HL-60/S4 treated with phorbol 12-myristate 13-acetate at 8.2 ng/mL for 4 days and 3 days (cell line): ENCODE measurements at regions not wholly inside any gene's neighbourhood (a gene's known extent, or its start where the extent isn't known, plus 50 kb on each side); places are given as distances from the start of the nearest gene placed in this dataset.
"Not testable (repeated sequence)": the region's sequence is repeated elsewhere in the genome, so short reads cannot be mapped to it uniquely, and the experiment has no call there.

Experiments used
- in situ Hi-C: fragments of 300-500 bp; cut with MboI; formaldehyde crosslinking; loops from 2 replicates; pipeline ENCODE4 v1.15.0; 2022; ENCODE audit warnings: low sequenced_read_pairs

DNA sequence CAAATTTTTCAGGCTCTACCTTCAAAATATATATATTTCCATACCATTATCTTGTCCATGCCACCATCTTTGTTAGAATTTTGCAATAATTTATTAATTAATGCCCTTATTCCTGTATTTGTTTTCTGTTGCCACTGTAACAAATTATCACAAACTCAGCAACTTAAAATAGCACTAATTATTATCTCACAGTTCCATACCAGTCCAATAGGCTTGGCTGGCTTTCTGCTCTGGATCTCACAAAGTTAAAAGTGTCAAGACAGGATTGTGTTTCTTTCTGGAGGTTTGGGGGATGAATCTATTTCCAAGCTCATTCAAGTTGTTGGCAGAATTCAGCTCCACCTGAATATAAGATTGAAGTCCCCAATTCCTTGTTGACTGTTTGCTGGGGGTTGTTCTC lies 58.6 kb upstream of the SLC38A4 start:
- in situ Hi-C loops, result no loop called here

- in situ Hi-C loops, result no loop called here
Observed at GRCh38 chr12:46886541-46887041, 60.8 kb upstream of the SLC38A4 start.

- in situ Hi-C loops, result no loop called here
Observed at GRCh38 chr12:46887870-46888269, 62.1 kb upstream of the SLC38A4 start.

GRCh38 chr12:46888568-46888967 lies 62.8 kb upstream of the SLC38A4 start:
- in situ Hi-C loops, result no loop called here

DNA sequence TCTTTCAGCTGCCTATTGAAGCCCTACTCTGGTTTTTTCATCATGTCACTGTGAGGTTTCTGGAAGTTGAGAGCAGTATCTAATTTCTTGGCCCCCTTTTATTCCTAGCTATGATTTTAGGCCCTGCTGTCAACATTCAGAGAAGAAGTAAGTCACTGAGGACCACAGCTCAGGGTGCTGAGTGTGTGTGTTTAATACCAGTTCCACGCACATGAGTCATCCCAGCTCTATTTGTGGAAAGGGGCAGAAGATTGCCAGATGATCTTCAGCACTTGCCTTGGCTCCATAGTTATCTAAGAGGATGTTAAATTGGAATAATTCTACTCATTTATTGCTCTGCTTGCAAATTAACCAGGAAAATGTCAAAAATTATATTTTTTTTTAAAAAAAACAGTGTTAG lies 65.5 kb upstream of the SLC38A4 start:
- in situ Hi-C loops, result no loop called here

DNA sequence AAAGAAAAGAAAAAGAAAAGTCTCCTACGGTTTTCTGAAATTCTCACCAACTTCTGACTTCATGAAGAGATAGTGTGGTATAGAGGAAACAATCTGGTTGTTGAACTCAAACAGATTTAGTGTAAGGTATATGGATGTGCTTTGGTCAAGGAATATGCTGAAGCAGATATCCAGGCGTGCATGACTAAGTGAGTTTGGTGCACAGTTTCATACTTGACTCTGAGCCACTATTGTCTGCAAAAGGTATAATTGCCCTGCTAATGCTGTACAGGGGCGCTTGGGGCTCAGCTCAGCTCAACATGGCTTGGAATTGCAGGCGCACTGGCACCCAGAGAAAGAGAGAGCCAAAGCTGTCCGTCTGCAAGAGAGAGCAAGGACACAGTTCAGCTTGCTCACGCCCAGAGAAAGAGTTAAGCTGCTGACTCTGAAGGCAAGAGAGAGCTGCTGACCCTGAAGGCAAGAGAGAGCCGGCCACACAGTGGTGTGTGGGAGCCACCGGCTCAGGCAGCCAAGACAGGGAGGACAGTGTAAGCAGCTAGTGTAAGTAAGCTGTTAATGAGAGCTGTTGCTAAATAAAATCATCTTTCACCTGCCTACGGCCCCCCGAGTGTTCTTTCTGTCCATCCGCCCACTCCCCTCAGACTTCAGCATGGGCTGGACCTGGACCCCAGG lies 66.4 kb upstream of the SLC38A4 start:
- in situ Hi-C loops, result no loop called here

- in situ Hi-C loops, result no loop called here
Observed at GRCh38 chr12:46892887-46893286, 67.1 kb upstream of the SLC38A4 start.

GRCh38 chr12:46893434-46893833 lies 67.6 kb upstream of the SLC38A4 start:
- in situ Hi-C loops, result no loop called here

DNA sequence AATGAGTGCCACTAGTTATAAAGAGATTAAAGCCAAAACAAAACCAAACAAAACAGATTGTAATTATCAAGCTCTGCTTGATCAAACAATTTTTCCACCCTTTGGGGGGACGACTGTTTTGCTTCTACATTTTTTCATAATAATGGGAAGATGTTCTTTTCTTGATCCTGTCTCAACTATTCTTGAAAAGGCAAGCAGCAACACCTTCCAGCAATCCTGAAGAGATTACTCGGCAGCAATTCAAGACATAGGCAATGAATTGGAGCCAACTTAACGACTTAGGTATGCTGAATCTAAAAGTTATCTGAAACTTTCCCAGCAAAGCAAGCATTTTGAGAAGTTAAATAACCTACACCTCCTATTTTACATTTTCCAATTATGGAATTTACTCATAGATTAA lies 69.9 kb upstream of the SLC38A4 start:
- in situ Hi-C loops, result no loop called here

GRCh38 chr12:46896680-46897079 lies 70.9 kb upstream of the SLC38A4 start:
- in situ Hi-C loops, result no loop called here

DNA sequence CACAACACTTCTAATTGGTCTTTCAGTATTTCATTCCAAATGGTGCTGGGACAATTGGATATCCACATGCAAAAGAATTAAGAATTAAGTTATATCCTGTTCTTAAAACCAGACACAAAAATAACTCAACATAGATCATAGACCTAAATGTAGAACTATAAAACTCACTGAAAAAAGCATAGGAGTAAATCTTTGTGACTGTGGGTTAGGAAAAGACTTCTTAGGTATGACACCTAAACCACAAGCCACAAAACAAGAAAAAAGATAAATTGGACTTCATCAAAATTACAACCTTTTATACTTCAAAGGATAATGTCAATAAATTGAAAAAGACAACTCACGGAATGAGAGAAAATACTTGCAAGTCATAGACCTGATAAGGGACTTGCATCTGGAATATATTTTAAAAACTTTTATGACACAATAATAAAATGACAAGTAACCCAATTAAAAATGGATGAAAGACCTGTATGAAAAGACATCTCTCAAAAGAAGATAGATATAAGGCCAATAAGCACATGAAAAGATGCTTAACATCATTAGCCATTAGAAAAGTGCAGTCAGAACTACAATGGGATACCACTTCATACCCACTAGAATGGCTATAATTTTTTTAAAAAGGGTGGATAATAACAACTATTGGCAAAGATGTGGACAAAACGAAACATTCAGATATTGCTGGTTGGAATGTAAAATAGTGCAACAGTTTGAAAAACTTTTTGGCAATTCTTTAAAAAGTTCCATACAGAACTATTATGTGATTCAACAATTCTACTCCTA lies 72.5 kb upstream of the SLC38A4 start:
- in situ Hi-C loops, result no loop called here

DNA sequence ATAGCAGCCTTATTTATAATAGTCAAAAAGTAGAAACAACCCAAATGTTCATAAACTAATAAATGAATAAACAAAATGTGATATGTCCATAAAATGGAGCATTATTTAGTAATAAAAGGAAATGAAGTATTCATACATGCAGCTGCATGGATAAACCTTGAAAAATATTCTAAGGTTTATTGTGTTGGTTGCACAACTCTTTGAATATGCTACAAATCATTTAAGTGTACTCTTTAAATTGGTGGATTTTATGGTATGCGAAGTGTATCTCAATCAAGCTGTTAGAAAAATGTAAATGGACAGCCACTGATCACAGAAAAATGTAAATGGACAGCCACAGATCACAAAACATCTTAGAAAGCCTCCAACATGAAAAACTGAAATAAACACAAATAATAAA lies 73.2 kb upstream of the SLC38A4 start:
- in situ Hi-C loops, result no loop called here

DNA sequence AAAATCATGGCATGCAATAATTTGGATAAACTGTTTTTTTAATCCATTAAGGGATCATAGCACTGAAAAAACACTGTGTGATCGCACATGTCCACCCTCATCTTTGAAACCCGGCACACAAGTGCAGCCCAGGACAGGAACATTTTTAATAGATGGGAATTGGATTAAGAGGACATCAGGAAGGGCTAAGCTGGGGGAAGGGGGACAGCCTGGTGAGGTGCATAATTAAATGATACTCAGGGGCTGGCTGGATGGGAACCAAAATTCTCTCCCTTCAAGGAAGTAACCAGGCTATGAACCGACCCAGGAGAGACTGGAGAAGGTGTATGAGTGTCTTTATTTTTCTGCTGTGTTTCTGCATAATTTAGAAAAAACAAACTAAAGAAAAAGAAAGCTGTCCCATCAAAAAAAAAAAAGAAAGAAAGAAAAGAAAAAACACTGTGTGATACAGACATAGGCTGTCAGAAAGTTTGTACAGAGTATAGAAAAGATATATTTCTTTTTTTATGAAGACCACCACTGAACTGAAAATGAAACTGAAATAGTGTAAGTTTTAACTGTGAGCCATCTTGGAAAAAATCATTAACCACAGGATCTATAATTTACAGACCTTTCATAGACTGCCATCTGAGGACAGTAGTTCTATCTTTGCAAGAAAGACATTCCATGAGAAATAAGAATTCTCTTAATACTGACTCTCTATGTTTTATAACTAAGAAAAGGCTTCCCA lies 75.1 kb upstream of the SLC38A4 start:
- in situ Hi-C loops, result no loop called here

- in situ Hi-C loops, result no loop called here
Observed at GRCh38 chr12:46901464-46902205, 75.8 kb upstream of the SLC38A4 start.

DNA sequence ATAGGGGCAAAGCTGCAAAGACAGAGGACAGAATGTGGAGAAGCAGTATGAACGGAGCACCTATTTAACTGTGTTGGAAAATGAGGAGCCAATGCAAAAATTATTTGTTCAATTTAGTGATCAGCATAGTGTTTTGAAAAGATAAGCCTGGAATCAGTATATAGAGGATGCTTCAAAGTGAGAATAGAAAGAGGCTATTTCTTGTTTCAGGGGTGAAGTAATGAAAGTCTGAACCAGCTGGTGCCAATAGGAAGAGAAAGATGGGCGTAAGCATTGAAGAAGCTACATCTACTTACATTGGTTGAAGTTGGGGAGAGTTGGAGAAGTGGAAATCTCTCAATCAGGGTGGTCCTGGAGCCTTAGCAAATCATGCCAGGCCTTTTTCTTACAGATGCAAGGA lies 77.3 kb upstream of the SLC38A4 start:
- in situ Hi-C loops, result no loop called here

GRCh38 chr12:46904406-46905238 lies 78.8 kb upstream of the SLC38A4 start:
- in situ Hi-C loops, result no loop called here

- in situ Hi-C loops, result not testable (repeated sequence)
Observed at GRCh38 chr12:46905239-46905627, 79.4 kb upstream of the SLC38A4 start.

DNA sequence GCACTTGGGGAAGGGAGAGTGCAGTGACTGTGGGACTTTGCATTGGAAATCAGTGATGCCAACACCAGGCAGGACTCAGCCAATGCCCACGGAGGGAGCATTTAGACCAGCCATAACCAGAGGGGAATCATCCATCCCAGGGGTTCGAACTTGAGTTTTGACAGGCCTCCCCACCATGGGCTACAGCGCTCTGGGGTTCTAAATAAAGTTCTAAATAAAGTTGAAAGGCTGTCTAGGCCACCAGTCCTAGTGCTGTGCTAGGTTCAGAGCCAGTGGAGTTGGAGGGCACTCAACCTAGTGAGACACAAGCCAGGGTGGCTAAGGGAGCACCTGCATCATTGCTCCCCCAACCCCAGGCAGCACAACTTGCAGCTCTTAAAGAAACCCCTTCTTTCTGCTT lies 82.0 kb upstream of the SLC38A4 start:
- in situ Hi-C loops, result no loop called here

DNA sequence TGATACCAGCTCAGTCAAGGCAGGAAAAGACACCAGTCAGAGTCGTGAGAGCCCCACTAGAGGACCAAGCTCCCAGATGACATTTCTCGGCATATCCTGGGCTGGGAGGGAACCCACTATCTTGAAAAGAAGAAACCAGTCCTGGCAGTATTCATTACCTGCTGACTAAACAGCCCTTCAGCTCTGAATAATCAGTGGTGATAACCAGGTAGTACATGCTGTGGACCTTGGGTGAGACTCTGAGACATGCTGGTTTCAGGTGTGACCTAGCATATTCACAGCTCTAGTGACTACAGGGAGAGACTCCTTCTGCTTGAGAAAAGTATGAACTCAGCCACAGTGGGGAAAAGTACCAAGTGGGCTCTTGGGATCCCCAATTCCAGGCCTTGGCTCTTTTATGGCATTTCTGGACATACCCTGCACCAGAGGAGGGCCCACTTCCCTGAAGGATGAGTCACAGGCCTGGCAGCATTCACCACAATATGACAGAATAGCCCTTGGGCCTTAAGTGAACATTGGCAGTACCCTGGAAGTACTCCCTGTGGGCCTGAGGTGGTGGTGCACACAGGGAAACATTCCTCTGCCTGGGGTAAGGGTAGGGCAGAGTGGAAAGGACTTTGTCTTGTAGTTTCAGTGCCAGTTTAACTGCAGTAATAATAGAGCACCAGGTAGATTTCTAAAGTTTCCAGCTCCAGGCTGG lies 82.6 kb upstream of the SLC38A4 start:
- in situ Hi-C loops, result no loop called here
